Esophagus (tissue), 2 donors: ENCODE measurements at regions not wholly inside any gene's neighbourhood (a gene's known extent, or its start where the extent isn't known, plus 50 kb on each side); places are given as distances from the start of the nearest gene placed in this dataset.

Experiments used
- H3K27ac ChIP-seq, 2 donors: one replicate each; pipeline ENCODE4 v1.5.1; 2013; ENCODE audit warnings: low read depth in 2 of 2, mild to moderate bottlenecking in 2 of 2, inconsistent platforms in 1 of 2, low read length in 1 of 2, moderate library complexity in 1 of 2
- H3K27me3 ChIP-seq, 2 donors: one replicate each; pipeline ENCODE4 v1.6.1; 2013; ENCODE audit warnings: low read length in 2 of 2, control low read depth in 1 of 2, mild to moderate bottlenecking in 1 of 2; ENCODE audit not compliant: insufficient read depth in 2 of 2, control insufficient read depth in 1 of 2
- H3K36me3 ChIP-seq, 2 donors: one replicate each; pipeline ENCODE4 v1.6.1; 2013; ENCODE audit warnings: low read length in 1 of 2; ENCODE audit not compliant: control insufficient read depth in 2 of 2, insufficient read depth in 2 of 2
- H3K4me1 ChIP-seq, 2 donors: one replicate each; pipeline ENCODE4 v1.6.1; 2013; ENCODE audit warnings: low read length in 1 of 2; ENCODE audit not compliant: control insufficient read depth in 2 of 2, insufficient read depth in 2 of 2
- H3K4me3 ChIP-seq, 2 donors: one replicate each; pipeline ENCODE4 v1.5.1; 2013; ENCODE audit warnings: low read length in 2 of 2, mild to moderate bottlenecking in 2 of 2, low read depth in 1 of 2, moderate library complexity in 1 of 2
- H3K9me3 ChIP-seq, 2 donors: one replicate each; pipeline ENCODE4 v1.6.1; 2013; ENCODE audit warnings: mild to moderate bottlenecking in 2 of 2, low read depth in 1 of 2, low read length in 1 of 2, moderate library complexity in 1 of 2; ENCODE audit not compliant: control insufficient read depth in 2 of 2, insufficient read depth in 1 of 2
- WGBS, 2 donors: extraction: QIAGEN DNeasy Blood & Tissue Kit; methylation state at CpG; one replicate each; pipeline ENCODE4 v1.1.7; 2013; 5-methylcytosine and 5-hydroxymethylcytosine counted together
- donor health status: healthy with polysubstance abuse.
- donor health status: Bipolar disorder and iron deficiency.

GRCh38 chr2:220157312-220157711 lies 529.9 kb downstream of the SLC4A3 start:
- Histone ChIP-seq H3K36me3 (no peaks in the 10 kb centered on the region), H3K27ac (no peak overlapping the region), H3K4me1 (peaks cover 0 to 4% of the 10 kb centered on the region in 2 donors), H3K4me3 (no peak overlapping the region), H3K9me3 (peaks cover 0 to 3% of the 10 kb centered on the region in 2 donors), H3K27me3 (no peaks in the 10 kb centered on the region)
- 84 to 91% methylated on average over 3 of the region's 3 CpGs for WGBS, 2 donors

- Histone ChIP-seq H3K4me1 (peaks cover 0 to 4% of the 10 kb centered on the region in 2 donors), H3K4me3 (no peak overlapping the region), H3K27me3 (no peaks in the 10 kb centered on the region), H3K9me3 (peaks cover 0 to 3% of the 10 kb centered on the region in 2 donors), H3K36me3 (no peaks in the 10 kb centered on the region), H3K27ac (no peak overlapping the region)
- WGBS, 2 donors, result 59 to 64% methylated on average over 2 of the region's 2 CpGs
Measured at GRCh38 chr2:220159738-220160137, 532.3 kb downstream of the SLC4A3 start.

- Histone ChIP-seq H3K27me3 (no peaks in the 10 kb centered on the region), H3K4me3 (no peak overlapping the region), H3K9me3 (peaks cover 0 to 3% of the 10 kb centered on the region in 2 donors), H3K4me1 (peaks cover 0 to 2% of the 10 kb centered on the region in 2 donors), H3K27ac (no peak overlapping the region), H3K36me3 (no peaks in the 10 kb centered on the region)
- WGBS, 2 donors, result 20 to 47% methylated on average over 1 of the region's 1 CpG
Measured at GRCh38 chr2:220162320-220162719, 534.9 kb downstream of the SLC4A3 start.

- Histone ChIP-seq H3K4me1 (no peaks in the 10 kb centered on the region), H3K27ac (no peak overlapping the region), H3K4me3 (no peak overlapping the region), H3K27me3 (no peaks in the 10 kb centered on the region), H3K36me3 (no peaks in the 10 kb centered on the region), H3K9me3 (peaks cover 0 to 3% of the 10 kb centered on the region in 2 donors)
- 68 to 76% methylated on average over 2 of the region's 2 CpGs for WGBS, 2 donors
Measured at GRCh38 chr2:220163486-220163885, 536.1 kb downstream of the SLC4A3 start.

GRCh38 chr2:220165401-220165800 lies 538.0 kb downstream of the SLC4A3 start:
- WGBS, 2 donors, result 57 to 59% methylated on average over 4 of the region's 4 CpGs
- Histone ChIP-seq H3K9me3 (peaks cover 0 to 3% of the 10 kb centered on the region in 2 donors), H3K4me1 (no peaks in the 10 kb centered on the region), H3K27me3 (no peaks in the 10 kb centered on the region), H3K27ac (no peak overlapping the region), H3K4me3 (no peak overlapping the region), H3K36me3 (no peaks in the 10 kb centered on the region)

- Histone ChIP-seq H3K9me3 (no peaks in the 10 kb centered on the region), H3K27ac (no peak overlapping the region), H3K36me3 (no peaks in the 10 kb centered on the region), H3K4me3 (no peak overlapping the region), H3K27me3 (no peaks in the 10 kb centered on the region), H3K4me1 (no peaks in the 10 kb centered on the region)
- 75 to 80% methylated on average over 3 of the region's 3 CpGs for WGBS, 2 donors
Measured at GRCh38 chr2:220166616-220167015, 539.2 kb downstream of the SLC4A3 start.

- Histone ChIP-seq H3K9me3 (no peaks in the 10 kb centered on the region), H3K27ac (no peak overlapping the region), H3K4me1 (no peaks in the 10 kb centered on the region), H3K27me3 (no peaks in the 10 kb centered on the region), H3K36me3 (no peaks in the 10 kb centered on the region), H3K4me3 (no peak overlapping the region)
- 77 to 84% methylated on average over 4 of the region's 4 CpGs for WGBS, 2 donors
Measured at GRCh38 chr2:220167956-220168355, 540.5 kb downstream of the SLC4A3 start.

- Histone ChIP-seq H3K27me3 (no peaks in the 10 kb centered on the region), H3K4me3 (no peak overlapping the region), H3K9me3 (no peaks in the 10 kb centered on the region), H3K36me3 (no peaks in the 10 kb centered on the region), H3K4me1 (no peaks in the 10 kb centered on the region), H3K27ac (no peak overlapping the region)
- WGBS, 2 donors, result 74 to 80% methylated on average over 4 of the region's 4 CpGs
Measured at GRCh38 chr2:220168891-220169546, 541.6 kb downstream of the SLC4A3 start.

- WGBS, 2 donors, result 37 to 47% methylated on average over 2 of the region's 2 CpGs
- no peak overlapping the region for H3K4me3 ChIP-seq
- peak overlapping the region; percentile 76 to 79 for H3K27ac ChIP-seq
- H3K27me3 ChIP-seq, result no peaks in the 10 kb centered on the region
- no peaks in the 10 kb centered on the region for H3K36me3 ChIP-seq
- H3K9me3 ChIP-seq, result no peaks in the 10 kb centered on the region
- peaks cover 0 to 5% of the 10 kb centered on the region in 2 donors for H3K4me1 ChIP-seq
Measured at GRCh38 chr2:220174826-220175225, 547.4 kb downstream of the SLC4A3 start.

GRCh38 chr2:220175967-220176366 lies 548.5 kb downstream of the SLC4A3 start:
- Histone ChIP-seq H3K27me3 (no peaks in the 10 kb centered on the region), H3K4me3 (no peak overlapping the region), H3K4me1 (peaks cover 0 to 5% of the 10 kb centered on the region in 2 donors), H3K36me3 (no peaks in the 10 kb centered on the region), H3K27ac (peak overlapping the region; percentile 76 to 79), H3K9me3 (no peaks in the 10 kb centered on the region)
- 67 to 80% methylated on average over 2 of the region's 2 CpGs for WGBS, 2 donors
